M059J (cell line): ENCODE measurements at regions not wholly inside any gene's neighbourhood (a gene's known extent, or its start where the extent isn't known, plus 50 kb on each side); places are given as distances from the start of the nearest gene placed in this dataset.
A peak's percentile ranks its signal among the peaks of the same experiment; 100 is the strongest.

Experiments
- DNase-seq: peaks from one replicate; pipeline ENCODE4 v3.0.0-alpha.2; 2012; ENCODE audit warnings: low read depth

GRCh38 chr4:121519236-121519838 is 138.5 kb upstream of the QRFPR start:
- DNase-seq = no peak

GRCh38 chr4:121517241-121517640 is 136.4 kb upstream of the QRFPR start:
- no peak for DNase-seq

GRCh38 chr4:121514443-121514842 is 133.6 kb upstream of the QRFPR start:
- no peak for DNase-seq

- DNase-seq = no peak
These were observed 129.6 kb upstream of the QRFPR start for GRCh38 chr4:121510341-121510874.

- no peak for DNase-seq
These were observed 104.5 kb upstream of the QRFPR start for GRCh38 chr4:121485190-121485804.

GRCh38 chr4:121484633-121485032 is 103.8 kb upstream of the QRFPR start:
- peak; percentile 59 for DNase-seq

GRCh38 chr4:121479808-121480207 is 99.0 kb upstream of the QRFPR start:
- peak; percentile 59 for DNase-seq

GRCh38 chr4:121477480-121477879 is 96.7 kb upstream of the QRFPR start:
- no peak for DNase-seq

- DNase-seq = no peak
These were observed 96.3 kb upstream of the QRFPR start for GRCh38 chr4:121477079-121477478.

GRCh38 chr4:121472937-121473721 is 92.3 kb upstream of the QRFPR start:
- DNase-seq = no peak

- DNase-seq = no peak
These were observed 84.0 kb upstream of the QRFPR start for GRCh38 chr4:121464854-121465253.

GRCh38 chr4:121462660-121463261 is 81.9 kb upstream of the QRFPR start:
- peak; percentile 66 for DNase-seq

- no peak for DNase-seq
These were observed 78.2 kb upstream of the QRFPR start for GRCh38 chr4:121459026-121459425.

GRCh38 chr4:121457278-121457875 is 76.6 kb upstream of the QRFPR start:
- DNase-seq = no peak

GRCh38 chr4:121455285-121455684 is 74.5 kb upstream of the QRFPR start:
- no peak for DNase-seq

GRCh38 chr4:121454251-121454979 is 73.6 kb upstream of the QRFPR start:
- no peak for DNase-seq

- no peak for DNase-seq
These were observed 70.5 kb upstream of the QRFPR start for GRCh38 chr4:121451310-121451709.

GRCh38 chr4:121449416-121449815 is 68.6 kb upstream of the QRFPR start:
- DNase-seq = no peak

GRCh38 chr4:121448231-121448630 is 67.4 kb upstream of the QRFPR start:
- no peak for DNase-seq

GRCh38 chr4:121439669-121440068 is 58.9 kb upstream of the QRFPR start:
- no peak for DNase-seq
